Left lung (tissue), 4 donors: ENCODE measurements at regions not wholly inside any gene's neighbourhood (a gene's known extent, or its start where the extent isn't known, plus 50 kb on each side); places are given as distances from the start of the nearest gene placed in this dataset.

ENCODE experiments used
- ATAC-seq: fragments of 200-7000 bp; cut with Tn5 transposase; one replicate; pipeline ENCODE4 v1.9.1; 2020; ENCODE audit warnings: moderate library complexity
- DNase-seq, 4 donors: peaks; one replicate each; pipeline ENCODE4 v3.0.0-alpha.2; 2013 to 2020
- H3K27ac ChIP-seq, 2 donors: fragments of 200-600 bp; sonication (generic) in 1 of 2; one replicate each; pipeline versions ENCODE4 v1.5.0 to v1.8.0; 2020 to 2021
- H3K27me3 ChIP-seq, 2 donors: fragments of 200-600 bp; sonication (generic) in 1 of 2; one replicate each; pipeline versions ENCODE4 v1.5.0 to v1.8.0; 2020 to 2021
- H3K36me3 ChIP-seq, 2 donors: fragments of 200-600 bp; sonication (generic) in 1 of 2; one replicate each; pipeline versions ENCODE4 v1.5.0 to v1.8.0; 2020 to 2021
- H3K4me1 ChIP-seq, 2 donors: fragments of 200-600 bp; one replicate each; pipeline ENCODE4 v1.8.0; 2021
- H3K4me3 ChIP-seq, 2 donors: fragments of 200-600 bp; sonication (generic) in 1 of 2; one replicate each; pipeline versions ENCODE4 v1.5.0 to v1.8.0; 2020 to 2021; ENCODE audit warnings: mild to moderate bottlenecking in 1 of 2
- H3K9me3 ChIP-seq, 2 donors: fragments of 200-600 bp; sonication (generic) in 1 of 2; one replicate each; pipeline versions ENCODE4 v1.5.0 to v1.8.0; 2020 to 2021
- CTCF ChIP-seq, 2 donors: fragments of 200-600 bp; sonication (generic) in 1 of 2; IDR thresholded peaks; one replicate each; pipeline versions ENCODE4 v1.5.0 to v1.8.0; 2021; ENCODE audit warnings: antibody characterized with exemption in 2 of 2
- intact Hi-C, 2 donors: fragments of 100-400 bp; cut with DNase I; formaldehyde crosslinking; loops; one replicate each; pipeline versions ENCODE4 v1.11.2 to v1.14.2; 2022
- donor health status: DM: no; HTN: yes; CAD: no.
- donor health status: DM: no; HTN: no; CAD: no.

DNA sequence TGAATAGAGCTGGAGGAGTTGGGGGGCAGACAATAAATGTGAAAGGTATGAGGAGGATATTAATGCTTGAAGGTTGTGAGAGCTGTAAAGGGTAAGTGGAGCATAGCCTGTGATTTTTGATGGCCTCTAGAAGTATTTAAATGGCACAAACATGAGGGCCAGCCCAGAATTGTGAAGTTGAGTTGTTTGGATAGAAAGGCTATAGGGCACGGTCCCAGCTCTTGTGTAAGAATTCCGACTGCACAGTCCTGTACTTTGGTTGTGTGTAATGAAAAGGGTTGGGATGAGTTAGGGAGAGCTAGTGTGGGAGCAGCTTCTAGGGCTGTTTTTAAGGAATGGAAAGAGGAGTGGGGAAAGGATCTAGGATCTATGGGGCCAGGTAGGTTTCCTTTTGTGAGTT lies 665.5 kb downstream of the USP25 start:
- no peak for DNase-seq

DNA sequence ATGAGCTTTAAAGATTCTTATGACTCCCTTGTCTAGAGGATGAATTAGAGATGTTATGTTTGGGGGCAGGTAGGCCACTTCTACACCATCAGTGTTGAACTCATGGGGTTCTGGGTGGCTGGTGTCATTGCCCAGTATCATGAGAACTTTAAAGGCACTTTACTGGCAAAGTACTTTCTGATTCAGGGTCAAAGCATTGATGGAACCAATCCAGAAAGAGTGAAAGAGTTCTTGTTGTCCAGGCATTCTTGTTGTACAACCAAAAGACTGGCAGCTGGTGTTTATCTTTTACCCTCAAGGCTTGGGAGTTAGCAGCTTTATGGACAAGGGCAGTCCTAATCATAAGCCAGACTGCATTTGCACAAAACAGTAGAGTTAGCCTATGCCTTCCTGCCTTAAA lies 673.0 kb downstream of the USP25 start:
- no peak overlapping the region for H3K27ac ChIP-seq
- no peak for DNase-seq
- intact Hi-C loops, result no loop called here

More for the DNA sequence above, 665.5 kb downstream of the USP25 start:
- H3K27ac ChIP-seq, result no peak overlapping the region
- H3K36me3 ChIP-seq, result no peaks in the 10 kb centered on the region
- ATAC-seq, result no peak
- TF ChIP-seq CTCF (IDR thresholded peaks at IDR 0.05), result no peak
- no peaks in the 10 kb centered on the region for H3K4me1 ChIP-seq
- intact Hi-C loops, result no loop called here
- no peaks in the 10 kb centered on the region for H3K27me3 ChIP-seq
- H3K4me3 ChIP-seq, result no peak overlapping the region
- H3K9me3 ChIP-seq, result peaks cover 0 to 26% of the 10 kb centered on the region in 2 donors

DNA sequence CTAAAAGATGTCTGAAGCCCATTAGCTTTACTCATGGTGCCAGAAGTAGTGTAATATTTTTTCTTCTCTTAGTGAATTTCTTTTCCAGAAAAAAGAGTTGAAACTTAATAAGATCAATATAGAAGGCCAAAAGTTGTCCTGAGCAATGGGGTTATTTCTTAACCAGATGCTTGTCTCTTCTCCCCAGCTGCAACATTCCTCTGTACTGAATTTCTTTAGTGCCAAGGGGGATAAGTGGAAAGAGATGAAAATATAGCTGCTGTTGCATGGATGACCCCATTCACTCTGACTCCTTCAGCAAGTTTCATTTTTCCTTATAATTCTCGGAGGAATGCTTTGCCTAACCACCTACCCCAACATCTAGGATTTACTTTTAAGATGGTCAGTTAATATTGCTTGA lies 675.0 kb downstream of the USP25 start:
- Histone ChIP-seq H3K27ac (no peak overlapping the region), H3K27me3 (no peaks in the 10 kb centered on the region), H3K4me1 (no peaks in the 10 kb centered on the region), H3K4me3 (no peak overlapping the region), H3K36me3 (no peaks in the 10 kb centered on the region), H3K9me3 (peaks cover 0 to 11% of the 10 kb centered on the region in 2 donors)
- TF ChIP-seq CTCF (IDR thresholded peaks at IDR 0.05), result no peak
- intact Hi-C loops, result no loop called here
- no peak for DNase-seq
- no peak for ATAC-seq

More for the DNA sequence above, 673.0 kb downstream of the USP25 start:
- Histone ChIP-seq H3K4me3 (no peak overlapping the region), H3K9me3 (peaks cover 0 to 11% of the 10 kb centered on the region in 2 donors), H3K27me3 (no peaks in the 10 kb centered on the region), H3K4me1 (no peaks in the 10 kb centered on the region), H3K36me3 (no peaks in the 10 kb centered on the region)
- no peak for ATAC-seq
- TF ChIP-seq CTCF (IDR thresholded peaks at IDR 0.05), result no peak

DNA sequence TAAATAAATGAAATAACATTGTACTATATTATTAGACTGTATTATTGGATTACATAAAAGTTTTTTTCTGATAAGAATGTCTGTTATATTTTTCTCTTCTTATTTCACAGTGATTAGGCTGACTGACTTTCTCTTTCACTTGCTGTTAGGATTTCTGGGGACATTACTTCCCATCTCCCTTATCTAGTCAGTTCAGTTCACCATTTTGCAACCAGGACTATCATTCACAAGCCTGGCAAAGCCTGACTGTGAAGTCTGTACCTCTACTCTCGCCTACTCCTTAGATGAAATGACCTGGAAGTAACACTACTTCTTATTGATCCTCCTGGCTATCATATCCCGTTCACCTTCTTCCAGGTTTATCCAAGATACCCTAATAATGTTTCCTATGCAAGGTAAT lies 676.6 kb downstream of the USP25 start:
- no peak overlapping the region for H3K27ac ChIP-seq
- intact Hi-C loops, result no loop called here

More for the DNA sequence above, 676.6 kb downstream of the USP25 start:
- Histone ChIP-seq H3K36me3 (no peaks in the 10 kb centered on the region), H3K9me3 (peaks cover 0 to 13% of the 10 kb centered on the region in 2 donors), H3K4me3 (no peak overlapping the region), H3K4me1 (no peaks in the 10 kb centered on the region), H3K27me3 (no peaks in the 10 kb centered on the region)
- no peak for TF ChIP-seq CTCF (IDR thresholded peaks at IDR 0.05)
- ATAC-seq (no peak), DNase-seq (no peak)
